ENCODE measurements at regions not wholly inside any gene's neighbourhood (a gene's known extent, or its start where the extent isn't known, plus 50 kb on each side); places are given as distances from the start of the nearest gene placed in this dataset.

DNA sequence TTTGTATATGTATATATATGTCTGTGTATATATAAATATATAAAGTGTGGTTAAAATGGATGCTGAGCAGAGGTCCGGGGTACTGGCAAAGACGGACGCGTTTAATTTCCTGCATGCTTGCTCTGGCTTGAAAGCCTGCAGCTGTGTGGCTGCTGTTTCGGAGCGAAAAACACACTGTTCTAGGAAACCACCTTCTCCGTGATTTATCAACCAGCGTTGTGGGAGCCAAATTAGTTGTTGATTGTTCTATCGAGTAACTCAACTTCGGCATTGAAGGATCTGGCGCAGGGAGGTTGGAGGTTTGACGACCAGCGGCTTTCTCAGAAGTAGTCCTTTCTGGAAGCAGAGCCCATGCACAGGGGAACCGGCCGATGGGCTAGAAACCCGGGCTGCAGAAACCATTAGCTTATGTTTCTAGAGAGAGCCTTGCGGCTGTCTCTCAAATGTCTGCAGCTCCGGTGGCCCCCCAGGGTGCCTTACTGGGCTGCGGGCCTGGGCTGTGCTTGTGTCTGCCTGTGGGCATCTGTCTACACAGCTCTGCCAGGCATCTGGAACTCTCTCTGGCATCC is 81.8 kb downstream of the EDN3 start:
- no peaks in the 10 kb centered on the region for H3K79me2 ChIP-seq (ENCODE audit: control insufficient read depth, insufficient read depth, low read length)
- ChIA-PET POLR2A (interaction anchor here (0.8 kb wide), 1 partner anchor 15 kb away, joined by 3 read pairs; no protein-coding TSS in a partner anchor), CTCF (ENCODE audit: low intra/inter-chr PET ratio) (no interaction called here)
- intact Hi-C loops (cut with micrococcal nuclease) = no loop called here
- no peak for FAIRE-seq
- no peaks in the 10 kb centered on the region for H3K36me3 ChIP-seq (ENCODE audit: control insufficient read depth, insufficient read depth, low read length)
- H4K20me1 ChIP-seq (replicated peaks; ENCODE audit: control insufficient read depth, insufficient read depth, low read length) = peaks cover 3% of the 10 kb centered on the region; the same call in 1 of the 2 replicates
- peaks cover 0 to 22% of the 10 kb centered on the region in 2 experiments; a peak in 2 of 5 replicates for H3K27me3 ChIP-seq (ENCODE audit: control insufficient read depth in 2 of 2, insufficient read depth in 2 of 2, low read length in 2 of 2)
- ATAC-seq = no peak
- no peak overlapping the region for H3K27ac ChIP-seq (ENCODE audit: extremely low read depth, low read depth, low read length)
- BruUV-seq (replicated peaks) = no TSS peak
- H3K9ac ChIP-seq (ENCODE audit: insufficient read depth in 1 of 2, low read depth in 2 of 2, low read length in 2 of 2) = no peak overlapping the region
- H2AFZ ChIP-seq (ENCODE audit: low read depth, low read length) = no peak overlapping the region
- 2% methylated on average over 19 of the region's 19 CpGs for WGBS (ENCODE audit: insufficient coverage, low coverage, missing lambda C conversion rate)
- H3K4me2 ChIP-seq (ENCODE audit: insufficient read depth, low read length) = no peak overlapping the region
- no peak overlapping the region for H3K4me3 ChIP-seq
- H3K9me3 ChIP-seq (replicated peaks; ENCODE audit: control insufficient read depth, insufficient read depth, low read depth, low read length) = no peaks in the 10 kb centered on the region
- no peaks in the 10 kb centered on the region for H3K9me1 ChIP-seq (ENCODE audit: control insufficient read depth, insufficient read depth, low read length)
- in situ Hi-C loops (cut with MboI) = no loop called here
- H3K4me1 ChIP-seq (replicated peaks in 1 of 2; ENCODE audit: control insufficient read depth in 2 of 2, insufficient read depth in 2 of 2, low read length in 2 of 2) = no peaks in the 10 kb centered on the region
- DNase-seq (ENCODE audit: extremely low read depth in 1 of 4, low spot score in 3 of 4) = no peak
- TF ChIP-seq ZBTB34 (CRISPR knock-in tag; IDR thresholded peaks at IDR 0.05) (no peak), TFAM (CRISPR knock-in tag; conservative IDR thresholded peaks at IDR 0.05) (no peak), ZNF699 (CRISPR knock-in tag; IDR thresholded peaks at IDR 0.05; ENCODE audit: insufficient replicate concordance) (no peak), ZC3H11A (IDR thresholded peaks at IDR 0.05; ENCODE audit: low read depth, low read length) (no peak), NR2C2 (CRISPR knock-in tag; IDR thresholded peaks at IDR 0.05) (no peak), NR2C2 (tag; IDR thresholded peaks at IDR 0.05) (no peak), CXXC5 (CRISPR knock-in tag; IDR thresholded peaks at IDR 0.05) (no peak), GTF2E2 (tag; IDR thresholded peaks at IDR 0.05) (no peak), RAD21 (CRISPR knock-in tag; conservative IDR thresholded peaks at IDR 0.05 in 1 of 2, IDR thresholded peaks at IDR 0.05 in 1 of 2) (no peak), BRF2 (IDR thresholded peaks at IDR 0.05; ENCODE audit: borderline replicate concordance, insufficient read depth, insufficient read length) (no peak), GATAD2B (IDR thresholded peaks at IDR 0.05; ENCODE audit: borderline replicate concordance) (no peak), ATF3 (IDR thresholded peaks at IDR 0.05) (no peak), ATF3 (CRISPR knock-in tag; conservative IDR thresholded peaks at IDR 0.05) (no peak), ZNF133 (CRISPR knock-in tag; IDR thresholded peaks at IDR 0.05) (no peak), CBX2 (IDR thresholded peaks at IDR 0.05; ENCODE audit: insufficient read depth, low read length, poor library complexity, severe bottlenecking) (no peak), ZNF174 (CRISPR knock-in tag; IDR thresholded peaks at IDR 0.05) (no peak), ZNF77 (CRISPR knock-in tag; IDR thresholded peaks at IDR 0.05) (no peak)
- TF ChIP-seq, protein P1, sequence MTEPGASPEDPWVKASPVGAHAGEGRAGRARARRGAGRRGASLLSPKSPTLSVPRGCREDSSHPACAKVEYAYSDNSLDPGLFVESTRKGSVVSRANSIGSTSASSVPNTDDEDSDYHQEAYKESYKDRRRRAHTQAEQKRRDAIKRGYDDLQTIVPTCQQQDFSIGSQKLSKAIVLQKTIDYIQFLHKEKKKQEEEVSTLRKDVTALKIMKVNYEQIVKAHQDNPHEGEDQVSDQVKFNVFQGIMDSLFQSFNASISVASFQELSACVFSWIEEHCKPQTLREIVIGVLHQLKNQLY (CRISPR knock-in tag; conservative IDR thresholded peaks at IDR 0.05) = no peak

Measured in K562 (cell line).